ENCODE measurements at regions not wholly inside any gene's neighbourhood (a gene's known extent, or its start where the extent isn't known, plus 50 kb on each side); places are given as distances from the start of the nearest gene placed in this dataset.
"Not testable (repeated sequence)": the region's sequence is repeated elsewhere in the genome, so short reads cannot be mapped to it uniquely, and the experiment has no call there.

DNA sequence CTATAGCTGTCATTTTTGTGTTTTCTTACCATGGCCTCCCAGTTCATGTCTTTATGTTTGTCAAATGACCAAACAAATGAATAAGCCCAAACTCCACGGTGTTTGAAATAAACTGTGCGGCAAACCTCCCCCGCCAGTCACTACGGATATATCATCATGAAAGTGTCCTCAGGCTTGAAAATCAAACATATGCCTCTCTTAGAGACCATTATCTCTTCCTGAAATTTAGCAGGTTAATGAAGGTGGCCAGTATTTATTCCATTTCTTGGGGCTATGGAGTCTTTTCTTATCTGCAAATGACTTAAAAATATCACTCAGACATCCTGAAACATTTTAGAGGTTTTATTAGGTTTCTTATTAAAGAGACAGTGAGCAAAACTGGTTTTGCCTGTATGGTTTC is 610.3 kb upstream of the CDH5 start:
- no peak for DNase-seq

- DNase-seq, result peak; percentile 70
Measured at GRCh38 chr16:65754820-65755691, 611.4 kb upstream of the CDH5 start.

- no peak for DNase-seq
Measured at GRCh38 chr16:65752522-65752844, 614.0 kb upstream of the CDH5 start.

- DNase-seq, result no peak
Measured at GRCh38 chr16:65751622-65752521, 614.6 kb upstream of the CDH5 start.

DNA sequence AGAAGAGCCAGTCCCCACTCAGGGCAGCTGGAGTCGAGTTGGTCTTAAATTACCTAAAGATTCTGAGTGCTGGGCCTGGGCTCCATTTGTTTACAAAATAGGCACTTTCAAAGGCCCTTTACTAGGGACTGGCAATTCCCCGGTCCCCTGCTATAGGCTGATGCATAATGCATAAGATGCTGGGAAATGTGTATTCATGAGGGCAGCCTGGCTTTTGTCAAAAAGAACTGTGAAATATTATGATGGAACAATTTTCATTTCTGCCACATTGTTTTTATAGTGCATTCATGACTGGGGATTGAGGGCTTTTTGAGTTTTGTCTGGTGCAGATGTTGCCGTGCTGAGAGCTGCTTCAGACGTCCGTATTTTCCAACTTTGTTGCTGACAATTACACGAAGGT is 617.0 kb upstream of the CDH5 start:
- no peak for DNase-seq

DNA sequence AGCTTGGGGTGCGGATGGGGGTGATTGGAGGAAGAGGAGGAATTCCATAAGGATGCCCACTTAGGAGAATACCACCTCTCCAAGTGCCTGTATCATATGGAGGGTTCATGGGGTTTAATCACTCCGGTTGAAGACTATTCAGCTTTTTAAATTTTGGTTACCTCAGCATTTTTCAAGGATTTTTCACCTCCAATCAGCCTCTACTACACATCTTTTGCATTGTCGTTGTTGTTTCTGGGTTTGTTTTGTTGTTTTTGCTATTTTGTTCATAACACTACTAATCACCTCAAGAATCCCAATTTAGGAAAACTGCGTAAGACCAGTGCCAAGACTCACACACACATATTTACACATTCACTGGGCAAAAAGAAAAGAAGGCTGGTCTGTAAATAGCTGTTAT is 619.5 kb upstream of the CDH5 start:
- DNase-seq, result no peak

- no peak for DNase-seq
Measured at GRCh38 chr16:65745201-65745708, 621.2 kb upstream of the CDH5 start.

DNA sequence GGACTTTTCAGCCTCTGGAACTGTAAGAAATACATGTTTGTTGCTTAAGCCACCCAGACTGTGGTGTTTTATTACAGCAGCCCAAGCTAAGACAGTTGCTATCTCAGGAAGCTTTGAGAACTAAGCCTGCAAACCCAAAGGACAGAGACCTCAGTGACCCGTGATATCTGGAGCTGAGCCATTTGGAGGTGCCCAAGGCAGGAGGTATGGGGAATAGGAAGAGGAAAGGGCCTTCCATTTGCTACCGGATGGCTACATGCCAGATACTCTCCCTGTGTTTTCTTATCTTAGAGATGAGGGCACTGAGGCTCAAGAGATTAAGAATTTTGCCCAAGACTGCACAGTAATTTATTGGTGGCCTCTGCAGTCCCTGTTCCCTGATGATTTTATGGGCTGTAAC is 622.1 kb upstream of the CDH5 start:
- DNase-seq, result no peak

DNA sequence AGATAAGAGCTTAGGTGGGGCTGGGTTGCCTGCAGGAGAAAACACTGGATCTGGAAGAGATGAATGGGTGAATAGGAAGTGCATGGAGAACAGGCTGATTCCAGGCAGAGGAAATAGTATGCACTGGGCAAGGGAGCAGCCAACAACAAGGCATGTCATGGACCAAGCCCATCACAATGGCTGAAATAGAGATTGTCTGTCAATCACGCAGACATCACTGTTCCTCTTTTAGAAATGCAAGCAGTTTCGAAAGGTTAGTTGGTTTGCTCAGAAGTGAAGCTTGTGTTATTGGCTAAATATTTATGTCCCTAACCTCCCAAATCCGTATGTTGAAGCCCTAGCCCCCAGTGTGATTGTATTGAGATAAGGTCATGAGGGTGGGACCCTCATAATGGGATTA is 621.7 kb upstream of the CDH11 start:
- DNase-seq, result no peak

DNA sequence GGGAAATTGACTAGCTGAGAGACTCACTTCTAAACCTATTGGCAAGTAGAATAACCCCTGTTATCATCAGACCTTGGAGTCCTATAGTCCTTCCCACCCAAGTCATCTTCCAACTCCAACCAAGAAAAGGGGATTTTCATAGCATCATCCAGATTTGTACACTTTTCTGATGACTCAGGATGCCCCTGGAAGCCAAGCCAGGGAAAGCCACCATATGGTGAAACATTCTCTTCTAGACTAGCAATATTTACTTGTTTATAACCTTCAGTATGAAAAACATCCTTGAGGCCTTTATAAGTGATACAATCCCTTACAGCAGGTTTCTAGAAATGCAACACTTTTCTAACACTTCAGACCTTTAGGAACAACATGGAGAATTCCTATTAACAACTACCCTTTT is 618.8 kb upstream of the CDH11 start:
- no peak for DNase-seq

GRCh38 chr16:65739518-65739917 is 617.7 kb upstream of the CDH11 start:
- DNase-seq, result no peak

DNA sequence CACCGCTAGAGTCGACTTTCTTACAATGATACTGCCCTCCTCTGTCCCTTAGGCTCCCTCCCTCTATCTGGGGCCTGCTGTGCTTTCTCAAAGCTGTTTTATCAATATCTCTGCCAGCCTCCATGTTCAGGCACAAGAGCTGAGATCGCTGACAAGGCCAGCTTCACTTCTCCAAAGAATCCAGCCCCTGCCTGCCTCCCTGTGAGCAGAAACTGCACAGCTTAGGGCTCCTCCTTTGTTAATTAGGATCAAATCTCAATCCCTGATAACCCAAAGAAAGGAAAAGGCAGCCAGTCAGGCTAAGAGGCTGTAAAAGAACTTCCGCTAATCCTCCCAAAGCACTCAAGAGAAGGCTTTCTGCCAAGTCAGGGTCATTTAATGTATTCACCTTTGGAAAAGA is 616.0 kb upstream of the CDH11 start:
- no peak for DNase-seq

DNA sequence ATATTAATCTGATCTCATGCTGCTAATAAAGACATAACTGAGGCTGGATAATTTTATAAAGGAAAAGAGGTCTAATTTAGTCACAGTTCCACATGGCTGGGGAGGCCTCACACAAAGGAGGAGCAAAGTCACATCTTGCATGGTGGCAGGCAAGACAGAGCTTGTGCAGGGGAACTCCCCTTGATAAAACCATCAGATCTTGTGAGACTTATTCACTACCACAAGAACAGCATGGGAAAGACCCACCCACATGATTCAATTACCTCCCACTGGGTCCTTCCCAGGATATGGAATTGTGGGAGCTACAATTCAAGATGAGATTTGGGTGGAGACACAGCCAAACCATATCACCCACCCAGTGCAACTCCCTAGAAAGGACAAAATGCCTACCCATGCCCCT is 613.8 kb upstream of the CDH11 start:
- DNase-seq, result not testable (repeated sequence)

GRCh38 chr16:65733721-65734120 is 611.9 kb upstream of the CDH11 start:
- no peak for DNase-seq

DNA sequence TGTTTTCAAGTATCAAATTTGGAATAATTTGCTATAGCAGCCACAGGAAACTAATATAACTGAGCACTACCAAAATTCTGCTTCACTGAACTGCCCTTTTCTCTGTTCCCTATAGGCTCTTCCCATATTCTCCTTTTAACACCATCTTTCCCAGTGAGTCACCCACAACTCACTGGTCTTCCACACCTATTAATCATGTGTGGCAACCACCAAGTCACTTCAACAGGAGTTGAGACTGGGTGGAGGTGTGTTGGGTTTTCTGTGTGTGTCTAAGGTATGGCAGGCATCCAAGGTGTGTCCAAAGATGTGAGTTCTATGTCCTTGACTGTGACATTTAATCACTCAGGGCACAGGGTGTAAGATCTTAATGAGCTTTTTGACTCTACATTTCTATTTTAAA is 610.0 kb upstream of the CDH11 start:
- no peak for DNase-seq

DNA sequence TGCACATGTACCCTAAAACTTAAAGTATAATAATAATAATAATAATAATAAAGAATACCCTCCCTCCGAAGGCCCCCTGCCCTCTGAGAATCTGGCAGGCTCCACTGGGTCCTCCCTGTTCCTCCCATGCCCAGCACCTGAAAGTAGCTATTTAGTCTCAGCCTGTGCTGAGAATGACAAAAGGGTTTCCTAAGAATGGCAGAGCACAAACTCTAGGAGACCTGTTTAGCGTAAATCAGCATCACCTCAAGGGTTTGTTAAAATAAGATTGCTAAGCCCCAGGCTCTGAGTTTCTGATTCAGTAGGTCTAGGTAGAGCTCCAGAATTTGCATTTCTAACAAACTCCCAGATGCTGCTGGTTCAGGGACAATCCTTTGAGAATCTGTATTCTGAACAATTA is 606.8 kb upstream of the CDH11 start:
- no peak for DNase-seq

DNA sequence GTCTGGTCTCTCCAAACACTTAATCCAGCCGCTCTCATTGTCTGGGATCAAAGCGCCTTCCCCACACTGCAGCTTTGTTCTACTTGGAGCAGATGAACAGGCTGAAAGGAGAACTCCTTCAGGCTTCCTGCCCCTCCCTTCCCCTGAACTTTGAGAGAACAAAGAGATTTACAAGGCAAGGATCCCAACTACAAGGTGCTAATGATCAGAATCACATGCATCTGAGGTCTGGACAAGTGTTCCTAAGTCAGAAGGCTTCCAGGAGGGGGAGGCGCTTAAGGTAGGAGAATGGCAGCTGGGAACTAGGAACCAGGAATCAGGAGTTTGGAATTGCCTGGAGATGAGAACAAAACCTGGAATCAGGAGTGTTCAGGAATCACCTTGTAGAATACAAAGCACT is 606.3 kb upstream of the CDH11 start:
- no peak for DNase-seq

GRCh38 chr16:65727534-65728137 is 605.8 kb upstream of the CDH11 start:
- DNase-seq, result no peak

DNA sequence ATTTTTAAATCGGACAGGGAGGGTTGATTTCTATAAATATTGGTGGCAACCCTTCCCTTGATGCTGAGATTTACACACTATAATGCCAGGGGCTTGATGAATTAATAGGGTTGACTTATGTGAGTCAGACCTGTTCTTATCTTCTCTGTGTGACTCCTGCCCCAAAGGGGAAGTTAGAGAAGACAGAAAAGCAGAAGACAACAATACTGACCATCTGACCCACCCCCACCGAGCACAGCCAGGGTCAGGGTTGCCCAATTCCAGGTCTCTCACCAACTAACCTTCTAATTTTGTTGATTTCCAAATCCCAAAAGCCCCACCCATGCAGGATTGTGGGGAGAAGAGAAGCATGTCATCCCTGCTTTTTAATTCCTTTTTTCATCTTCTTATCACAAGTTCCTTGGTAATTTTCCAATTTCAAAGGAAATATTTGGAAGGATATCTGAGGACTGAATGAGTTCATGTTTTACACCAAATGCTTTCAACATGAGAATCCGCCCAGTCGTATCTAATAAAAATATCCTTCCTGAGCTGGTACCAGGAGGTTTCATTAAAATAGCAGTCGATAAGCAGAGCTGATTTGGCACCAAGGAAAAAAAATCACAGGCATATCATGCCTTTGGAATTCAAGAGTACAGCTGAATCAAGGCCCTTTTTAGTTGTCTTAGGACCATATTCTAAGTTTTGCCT is 603.4 kb upstream of the CDH11 start:
- no peak for DNase-seq

- DNase-seq, result no peak
Measured at GRCh38 chr16:65722429-65722828, 600.6 kb upstream of the CDH11 start.

DNA sequence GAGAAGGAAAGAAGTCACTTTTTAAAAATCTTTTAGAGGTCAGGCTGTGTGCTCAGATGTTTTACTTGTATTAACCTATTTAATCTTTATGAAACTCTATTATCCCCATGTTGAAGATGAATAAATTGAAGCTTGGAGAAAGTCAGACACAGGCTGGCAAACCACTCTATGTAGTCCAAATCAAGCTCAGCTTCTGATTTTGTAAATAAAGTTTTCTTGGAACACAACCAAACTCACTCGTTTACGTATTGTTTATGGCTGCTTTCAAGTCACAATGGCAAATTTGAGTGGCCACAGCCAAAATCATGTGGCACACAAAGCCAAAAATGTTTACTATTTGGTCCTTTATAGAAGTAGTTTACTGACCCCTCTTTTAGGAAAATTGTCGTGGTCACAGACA is 596.0 kb upstream of the CDH11 start:
- DNase-seq, result no peak
